Epithelial cell of esophagus (primary cell): ENCODE measurements at regions not wholly inside any gene's neighbourhood (a gene's known extent, or its start where the extent isn't known, plus 50 kb on each side); places are given as distances from the start of the nearest gene placed in this dataset.
"Not testable (repeated sequence)": the region's sequence is repeated elsewhere in the genome, so short reads cannot be mapped to it uniquely, and the experiment has no call there.

Experiments used
- DNase-seq: peaks from one replicate; pipeline ENCODE4 v3.0.0; 2010; ENCODE audit warnings: low read depth
- H3K4me3 ChIP-seq: 2 replicates; pipeline ENCODE4 v1.5.1; 2011; ENCODE audit warnings: mild to moderate bottlenecking, low read length, control low read depth
- CTCF ChIP-seq: IDR thresholded peaks from 2 replicates; pipeline ENCODE4 v1.5.1; 2011; ENCODE audit warnings: low read depth, mild to moderate bottlenecking, low read length, control low read depth, inconsistent platforms; ENCODE audit not compliant: insufficient read depth; ENCODE audit errors: missing control alignments

DNA sequence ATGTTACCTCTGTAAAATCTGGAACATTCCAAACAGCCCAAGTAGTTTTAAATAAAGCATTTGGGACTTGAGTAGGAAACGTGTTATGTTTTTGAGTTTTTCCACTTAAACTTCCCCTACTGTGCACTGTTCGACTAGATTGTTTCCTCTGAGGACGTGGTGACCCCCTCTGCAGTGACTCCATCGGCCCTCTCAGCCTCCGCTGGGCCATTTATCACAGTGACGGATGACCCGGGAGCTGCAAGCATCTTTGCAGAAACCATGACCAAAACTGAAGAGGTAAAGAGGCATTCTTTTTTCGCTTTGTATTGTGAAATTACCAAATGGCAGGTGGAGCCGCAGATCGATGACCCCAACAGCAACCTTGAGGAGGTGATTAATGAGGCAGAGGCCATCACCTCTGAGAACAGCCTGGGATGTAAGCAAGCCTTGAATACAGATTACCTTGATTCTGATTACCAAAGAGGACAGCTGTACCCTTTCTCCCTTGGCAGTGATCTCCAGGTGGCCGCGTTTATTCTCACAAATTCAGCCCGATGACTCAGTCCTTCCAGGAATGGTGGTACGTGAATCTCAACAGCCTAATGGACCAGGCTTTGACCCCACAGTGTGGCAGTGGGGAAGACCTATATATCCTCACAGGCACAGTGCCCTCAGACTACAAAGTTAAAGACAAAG is 79.1 kb upstream of the FAN1 start:
- no peak for DNase-seq
- TF ChIP-seq CTCF = no peak

GRCh38 chr15:30827625-30828303 is 76.0 kb upstream of the FAN1 start:
- no peak for DNase-seq
- TF ChIP-seq CTCF = no peak
- H3K4me3 ChIP-seq = no peak overlapping the region

More for the DNA sequence above, 79.1 kb upstream of the FAN1 start:
- H3K4me3 ChIP-seq = no peak overlapping the region

GRCh38 chr15:30828304-30828639 is 75.4 kb upstream of the FAN1 start:
- DNase-seq = peak; percentile 47
- not testable (repeated sequence) for H3K4me3 ChIP-seq

DNA sequence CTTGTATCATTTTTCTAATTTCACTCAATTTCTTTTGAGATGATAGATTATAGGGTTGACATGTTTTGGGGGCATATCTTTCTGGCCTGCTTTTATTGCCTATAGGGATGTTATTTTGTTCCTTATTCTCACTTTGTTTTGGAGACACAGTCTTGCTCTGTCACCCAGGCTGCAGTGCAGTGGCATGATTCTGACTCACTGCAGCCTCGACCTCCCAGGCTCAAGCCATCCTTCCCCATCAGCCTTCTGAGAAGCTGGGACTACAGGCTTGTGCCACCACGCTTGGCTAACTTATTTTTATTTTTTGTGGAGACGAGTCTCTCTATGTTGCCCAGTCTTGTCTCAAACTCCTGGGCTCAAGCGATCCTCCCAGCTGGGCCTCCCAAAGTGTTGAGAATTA is 72.8 kb upstream of the FAN1 start:
- no peak overlapping the region for H3K4me3 ChIP-seq
- TF ChIP-seq CTCF = no peak
- no peak for DNase-seq

DNA sequence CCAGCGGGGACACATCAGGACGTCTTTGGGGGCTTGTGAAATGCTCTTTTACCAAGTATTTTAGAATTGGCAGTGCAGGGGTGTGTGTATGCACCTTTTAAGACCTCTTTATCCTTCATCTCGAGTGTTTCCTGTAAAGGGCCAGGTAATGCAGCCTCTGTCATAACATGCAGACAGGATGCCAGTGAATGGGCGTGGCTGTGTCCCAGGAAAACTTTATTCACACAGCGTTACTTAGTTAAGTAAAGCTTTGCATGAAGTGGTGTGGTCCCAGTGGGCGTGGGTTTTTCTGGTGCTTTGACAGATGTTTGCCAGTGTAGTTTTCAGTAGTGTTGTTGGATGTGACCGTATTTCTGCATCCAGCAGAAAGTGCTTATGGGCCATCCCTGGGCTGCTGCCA is 70.3 kb upstream of the FAN1 start:
- H3K4me3 ChIP-seq = not testable (repeated sequence)
- DNase-seq = peak; percentile 68

GRCh38 chr15:30841639-30842038 is 62.1 kb upstream of the FAN1 start:
- not testable (repeated sequence) for DNase-seq, H3K4me3 ChIP-seq

DNA sequence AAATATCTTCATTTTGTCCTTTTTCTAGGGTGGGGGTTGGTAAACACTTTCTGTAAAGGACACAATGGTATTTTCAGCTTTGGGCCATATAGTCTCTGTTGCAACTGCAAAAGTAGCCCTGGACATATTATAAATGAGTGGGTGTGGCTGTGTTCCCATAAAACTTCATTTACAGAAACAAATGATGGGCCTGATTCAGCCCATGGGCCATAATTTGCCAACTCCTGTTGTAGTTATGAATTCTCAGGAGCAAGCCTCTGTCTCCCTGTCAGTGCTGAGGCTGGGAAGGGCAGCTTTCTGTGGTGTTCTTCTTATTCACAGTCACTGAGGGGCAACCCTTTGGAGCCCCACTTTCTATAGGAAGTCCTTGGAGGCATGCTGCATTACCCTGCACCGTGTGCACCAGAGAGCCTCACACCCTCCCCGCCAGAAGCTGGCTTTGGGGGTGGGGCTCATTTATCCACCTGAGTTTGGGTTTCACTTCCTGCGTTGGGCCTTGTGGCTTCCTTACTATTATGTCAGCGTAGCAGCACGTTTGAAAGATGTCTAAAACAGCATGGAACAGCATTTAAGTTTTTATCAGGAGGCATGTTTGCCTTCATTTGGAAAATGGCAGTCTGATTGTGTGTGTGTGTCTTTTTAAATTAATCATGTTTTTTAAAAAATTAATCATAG is 60.8 kb upstream of the FAN1 start:
- not testable (repeated sequence) for DNase-seq, H3K4me3 ChIP-seq

- not testable (repeated sequence) for H3K4me3 ChIP-seq, DNase-seq
Measured at GRCh38 chr15:30845536-30845935, 58.2 kb upstream of the FAN1 start.
